ENCODE measurements at regions not wholly inside any gene's neighbourhood (a gene's known extent, or its start where the extent isn't known, plus 50 kb on each side); places are given as distances from the start of the nearest gene placed in this dataset.

DNA sequence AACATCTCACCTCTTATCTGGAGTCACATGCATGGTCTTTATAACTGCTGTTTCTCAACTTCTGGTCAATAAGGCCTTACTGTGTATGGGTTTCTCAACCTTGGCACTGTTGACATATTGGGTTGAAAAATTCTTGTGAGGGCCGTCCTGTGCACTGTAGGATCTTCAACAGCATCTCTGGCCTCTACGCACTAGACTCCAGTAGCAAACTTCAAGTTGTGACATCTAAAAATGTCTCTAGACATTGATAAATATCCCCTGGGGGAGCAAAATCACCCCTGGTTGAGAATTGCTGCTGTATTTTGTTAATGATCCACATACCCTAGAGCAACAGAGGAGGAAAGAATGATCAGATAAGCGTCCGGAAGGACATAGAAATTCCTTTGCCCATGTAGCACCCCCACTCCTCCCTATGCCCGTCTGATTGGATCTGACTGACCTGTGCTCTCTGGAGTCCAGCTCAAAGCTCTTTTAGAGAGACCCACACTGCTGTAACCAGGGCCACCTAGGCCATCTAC is 423.5 kb upstream of the ZMIZ1 start:
- Histone ChIP-seq H3K4me3 (replicated peaks in 1 of 2; ENCODE audit: low read depth in 1 of 2, low read length in 2 of 2) (no peak overlapping the region), H3K9me3 (ENCODE audit: control insufficient read depth in 1 of 2, insufficient read depth in 1 of 2, low read depth in 1 of 2, low read length in 2 of 2) (no peaks in the 10 kb centered on the region), H3K27me3 (ENCODE audit: insufficient read depth, low read length) (peaks cover 10% of the 10 kb centered on the region), H3K9me2 (ENCODE audit: insufficient read depth) (no peaks in the 10 kb centered on the region), H3K27ac (ENCODE audit: low read depth, low read length) (no peak overlapping the region), H3K4me1 (ENCODE audit: control insufficient read depth in 1 of 2, insufficient read depth in 2 of 2, low read length in 2 of 2) (no peaks in the 10 kb centered on the region), H3K36me3 (ENCODE audit: control insufficient read depth in 1 of 2, insufficient read depth in 2 of 2, low read length in 2 of 2) (no peaks in the 10 kb centered on the region), H3K4me2 (ENCODE audit: low read length) (no peak overlapping the region), H4K20me1 (ENCODE audit: insufficient read depth) (no peaks in the 10 kb centered on the region), H2AFZ (ENCODE audit: low read depth, low read length, poor library complexity, severe bottlenecking) (no peak overlapping the region), H3K79me2 (ENCODE audit: insufficient read depth, low read length) (no peaks in the 10 kb centered on the region), H3K9ac (ENCODE audit: low read length) (no peak overlapping the region)
- CTCF ChIA-PET: interaction anchor here (1.3 kb wide), 1 partner anchor 13 kb away, joined by 5 read pairs; no protein-coding TSS in a partner anchor
- ATAC-seq (no peak), DNase-seq (ENCODE audit: low read depth, low spot score) (no peak)
- POLR2A ChIA-PET: no interaction called here
- TF ChIP-seq CBX3 (IDR thresholded peaks at IDR 0.05; ENCODE audit: low read depth) (no peak), SIN3A (IDR thresholded peaks at IDR 0.05; ENCODE audit: low read depth) (no peak), EZH2phosphoT487 (IDR thresholded peaks at IDR 0.05; ENCODE audit: borderline replicate concordance) (no peak), FOSL1 (IDR thresholded peaks at IDR 0.05; ENCODE audit: low read depth) (no peak), ZFX (IDR thresholded peaks at IDR 0.05) (no peak), MAX (IDR thresholded peaks at IDR 0.05) (no peak), TCF7L2 (IDR thresholded peaks at IDR 0.05; ENCODE audit: borderline replicate concordance, extremely low read depth, insufficient read depth, insufficient read length) (no peak), RAD21 (IDR thresholded peaks at IDR 0.05; ENCODE audit: low read depth) (no peak), EGR1 (IDR thresholded peaks at IDR 0.05; ENCODE audit: low read depth) (no peak), YY1 (IDR thresholded peaks at IDR 0.05; ENCODE audit: extremely low read depth, insufficient replicate concordance, low read depth, low read length) (no peak), SP1 (IDR thresholded peaks at IDR 0.05; ENCODE audit: low read depth) (no peak), ELF1 (IDR thresholded peaks at IDR 0.05; ENCODE audit: borderline replicate concordance, low read depth) (no peak), POLR2A (IDR thresholded peaks at IDR 0.05; ENCODE audit: borderline replicate concordance, extremely low read depth, insufficient read depth, insufficient read length) (no peak), ZNF274 (IDR thresholded peaks at IDR 0.05; ENCODE audit: low read depth, low read length) (no peak)
- TF ChIP-seq, protein P1, sequence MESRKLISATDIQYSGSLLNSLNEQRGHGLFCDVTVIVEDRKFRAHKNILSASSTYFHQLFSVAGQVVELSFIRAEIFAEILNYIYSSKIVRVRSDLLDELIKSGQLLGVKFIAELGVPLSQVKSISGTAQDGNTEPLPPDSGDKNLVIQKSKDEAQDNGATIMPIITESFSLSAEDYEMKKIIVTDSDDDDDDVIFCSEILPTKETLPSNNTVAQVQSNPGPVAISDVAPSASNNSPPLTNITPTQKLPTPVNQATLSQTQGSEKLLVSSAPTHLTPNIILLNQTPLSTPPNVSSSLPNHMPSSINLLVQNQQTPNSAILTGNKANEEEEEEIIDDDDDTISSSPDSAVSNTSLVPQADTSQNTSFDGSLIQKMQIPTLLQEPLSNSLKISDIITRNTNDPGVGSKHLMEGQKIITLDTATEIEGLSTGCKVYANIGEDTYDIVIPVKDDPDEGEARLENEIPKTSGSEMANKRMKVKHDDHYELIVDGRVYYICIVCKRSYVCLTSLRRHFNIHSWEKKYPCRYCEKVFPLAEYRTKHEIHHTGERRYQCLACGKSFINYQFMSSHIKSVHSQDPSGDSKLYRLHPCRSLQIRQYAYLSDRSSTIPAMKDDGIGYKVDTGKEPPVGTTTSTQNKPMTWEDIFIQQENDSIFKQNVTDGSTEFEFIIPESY (IDR thresholded peaks at IDR 0.05; ENCODE audit: extremely low read depth, insufficient replicate concordance, low read length): no peak
- TF ChIP-seq, protein P2, sequence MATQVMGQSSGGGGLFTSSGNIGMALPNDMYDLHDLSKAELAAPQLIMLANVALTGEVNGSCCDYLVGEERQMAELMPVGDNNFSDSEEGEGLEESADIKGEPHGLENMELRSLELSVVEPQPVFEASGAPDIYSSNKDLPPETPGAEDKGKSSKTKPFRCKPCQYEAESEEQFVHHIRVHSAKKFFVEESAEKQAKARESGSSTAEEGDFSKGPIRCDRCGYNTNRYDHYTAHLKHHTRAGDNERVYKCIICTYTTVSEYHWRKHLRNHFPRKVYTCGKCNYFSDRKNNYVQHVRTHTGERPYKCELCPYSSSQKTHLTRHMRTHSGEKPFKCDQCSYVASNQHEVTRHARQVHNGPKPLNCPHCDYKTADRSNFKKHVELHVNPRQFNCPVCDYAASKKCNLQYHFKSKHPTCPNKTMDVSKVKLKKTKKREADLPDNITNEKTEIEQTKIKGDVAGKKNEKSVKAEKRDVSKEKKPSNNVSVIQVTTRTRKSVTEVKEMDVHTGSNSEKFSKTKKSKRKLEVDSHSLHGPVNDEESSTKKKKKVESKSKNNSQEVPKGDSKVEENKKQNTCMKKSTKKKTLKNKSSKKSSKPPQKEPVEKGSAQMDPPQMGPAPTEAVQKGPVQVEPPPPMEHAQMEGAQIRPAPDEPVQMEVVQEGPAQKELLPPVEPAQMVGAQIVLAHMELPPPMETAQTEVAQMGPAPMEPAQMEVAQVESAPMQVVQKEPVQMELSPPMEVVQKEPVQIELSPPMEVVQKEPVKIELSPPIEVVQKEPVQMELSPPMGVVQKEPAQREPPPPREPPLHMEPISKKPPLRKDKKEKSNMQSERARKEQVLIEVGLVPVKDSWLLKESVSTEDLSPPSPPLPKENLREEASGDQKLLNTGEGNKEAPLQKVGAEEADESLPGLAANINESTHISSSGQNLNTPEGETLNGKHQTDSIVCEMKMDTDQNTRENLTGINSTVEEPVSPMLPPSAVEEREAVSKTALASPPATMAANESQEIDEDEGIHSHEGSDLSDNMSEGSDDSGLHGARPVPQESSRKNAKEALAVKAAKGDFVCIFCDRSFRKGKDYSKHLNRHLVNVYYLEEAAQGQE (IDR thresholded peaks at IDR 0.05; ENCODE audit: low read depth): no peak
- RAD21 ChIA-PET (ENCODE audit: low non-redundant PET in 1 of 2, low total read pairs in 2 of 2, uncharacterized antibody in 2 of 2, unreplicated experiment in 2 of 2): no interaction called here
- no TSS peak for BruUV-seq (replicated peaks)
- intact Hi-C loops (cut with micrococcal nuclease): no loop called here

Data from HCT116 (cell line).